ENCODE measurements at regions not wholly inside any gene's neighbourhood (a gene's known extent, or its start where the extent isn't known, plus 50 kb on each side); places are given as distances from the start of the nearest gene placed in this dataset.
A peak's percentile ranks its signal among the peaks of the same experiment; 100 is the strongest.

DNA sequence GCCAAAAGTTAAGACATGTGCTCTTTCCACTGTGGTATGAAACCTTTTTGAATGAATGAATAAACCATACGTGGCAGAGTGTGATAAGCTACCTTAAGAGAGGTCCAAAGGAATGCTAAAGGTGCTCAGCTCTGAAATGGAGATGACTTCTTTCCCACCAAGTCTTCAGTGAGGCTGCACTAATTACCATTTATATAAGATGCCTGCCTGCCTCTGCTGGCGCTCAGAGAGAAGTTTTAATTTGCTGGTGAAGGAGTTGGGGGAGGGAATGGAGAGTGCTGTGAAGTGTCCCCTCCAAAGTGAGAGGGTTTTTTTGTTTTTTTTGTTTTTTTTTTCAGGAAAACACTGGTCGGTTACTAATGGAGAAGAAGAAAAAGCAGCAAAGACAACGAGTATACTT is 559.0 kb downstream of the OMA1 start:
- no peak for DNase-seq

DNA sequence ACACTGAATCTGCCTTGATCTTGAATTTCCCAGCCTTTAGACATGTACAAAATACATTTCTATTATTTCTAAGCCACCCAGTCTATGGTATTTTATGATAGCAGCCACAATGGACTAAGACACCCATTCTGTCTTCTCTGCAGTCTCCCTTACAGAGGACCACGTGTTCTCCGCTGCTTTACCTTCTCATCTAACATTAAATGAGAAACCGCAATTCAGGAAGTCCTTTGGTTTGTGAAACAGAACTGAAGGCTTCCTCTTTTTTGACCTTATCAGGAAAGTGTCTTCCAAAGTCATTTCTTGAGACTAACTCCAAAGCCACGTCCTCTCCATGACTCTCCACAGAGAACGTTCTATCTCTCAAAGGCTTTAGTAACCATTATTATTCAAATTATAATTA is 560.1 kb downstream of the OMA1 start:
- peak; percentile 21 to 62 (median 45) for DNase-seq

- DNase-seq = no peak
Measured at GRCh38 chr1:57984277-57984676, 560.4 kb upstream of the DAB1 start.

- no peak for DNase-seq
Measured at GRCh38 chr1:57983441-57983840, 559.6 kb upstream of the DAB1 start.

DNA sequence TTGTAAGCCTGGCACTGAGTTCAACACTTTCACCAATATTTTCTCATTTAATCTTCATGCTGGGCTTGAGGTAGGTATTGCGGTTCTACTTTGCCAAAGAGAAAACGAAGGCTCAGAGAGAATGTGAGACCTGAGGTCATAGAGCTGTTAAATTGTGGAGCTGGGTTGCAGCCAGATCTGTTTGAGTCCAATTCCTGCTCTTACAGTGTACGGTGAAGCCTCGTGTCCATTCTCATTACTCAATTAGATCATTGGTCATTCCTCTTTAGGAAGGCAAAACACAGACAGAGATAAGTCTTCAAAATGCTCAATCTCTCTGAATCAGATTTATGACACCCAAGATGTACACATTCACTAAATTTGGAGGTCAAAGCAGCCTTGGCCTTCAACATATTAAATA is 559.0 kb upstream of the DAB1 start:
- no peak for DNase-seq

DNA sequence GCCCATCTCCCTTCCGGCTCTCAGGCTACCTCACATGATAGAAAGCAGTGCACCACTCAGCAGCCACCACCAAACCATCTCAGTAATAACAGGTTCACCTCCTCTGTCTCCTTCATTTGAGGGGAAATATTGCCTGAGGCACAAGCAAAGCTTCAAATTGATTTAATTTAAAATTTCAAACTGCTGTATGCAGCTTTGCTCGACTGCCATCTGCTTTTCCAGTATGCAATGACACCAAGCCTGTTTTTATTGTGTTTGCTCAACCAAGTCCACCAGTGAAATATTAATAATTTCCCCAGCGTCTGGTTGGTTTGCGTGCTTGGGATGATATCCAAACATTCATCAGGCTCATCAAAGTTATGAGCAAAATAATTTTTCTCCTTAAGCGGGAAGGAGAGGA is 552.4 kb upstream of the DAB1 start:
- DNase-seq = no peak

GRCh38 chr1:57968321-57968720 is 544.5 kb upstream of the DAB1 start:
- no peak for DNase-seq

- no peak for DNase-seq
Measured at GRCh38 chr1:57966751-57967406, 543.0 kb upstream of the DAB1 start.

GRCh38 chr1:57966340-57966739 is 542.5 kb upstream of the DAB1 start:
- no peak for DNase-seq

GRCh38 chr1:57963581-57963980 is 539.7 kb upstream of the DAB1 start:
- no peak for DNase-seq

DNA sequence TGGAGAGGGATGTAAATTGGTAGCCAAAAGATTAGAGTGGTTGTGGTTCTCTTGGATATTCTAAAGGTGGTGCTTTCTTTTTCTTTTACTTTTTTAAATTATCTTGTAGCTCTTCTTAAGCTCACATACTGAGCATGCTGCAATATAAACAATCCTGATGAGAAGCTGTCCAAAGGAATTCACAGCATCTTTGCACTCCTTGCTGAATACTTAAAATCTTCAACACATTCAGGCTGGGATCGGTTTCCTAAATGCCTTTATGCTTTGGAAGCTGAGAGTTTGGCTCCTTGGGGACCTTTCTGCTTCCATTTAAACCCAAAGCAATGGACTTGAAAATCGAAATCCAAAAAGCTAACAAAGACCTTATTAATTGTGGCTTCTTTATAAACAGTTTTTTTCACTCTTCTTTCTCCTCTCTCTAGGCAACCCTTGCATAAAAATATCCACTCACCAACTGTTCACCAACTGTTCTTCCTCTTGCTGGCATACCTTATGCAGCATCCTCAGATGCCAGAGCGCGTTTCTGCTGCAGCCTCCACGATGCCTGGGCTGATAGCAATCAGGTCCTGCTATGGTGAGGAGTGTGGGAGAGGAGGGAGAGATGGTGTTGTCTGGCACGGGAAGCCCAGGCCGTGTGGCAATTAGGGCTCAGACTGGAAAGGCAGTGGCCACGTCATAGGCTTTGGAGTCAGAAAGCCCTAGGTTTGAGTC is 535.8 kb upstream of the DAB1 start:
- no peak for DNase-seq

GRCh38 chr1:57957576-57957975 is 533.7 kb upstream of the DAB1 start:
- no peak for DNase-seq

- DNase-seq = no peak
Measured at GRCh38 chr1:57951390-57951789, 527.5 kb upstream of the DAB1 start.

DNA sequence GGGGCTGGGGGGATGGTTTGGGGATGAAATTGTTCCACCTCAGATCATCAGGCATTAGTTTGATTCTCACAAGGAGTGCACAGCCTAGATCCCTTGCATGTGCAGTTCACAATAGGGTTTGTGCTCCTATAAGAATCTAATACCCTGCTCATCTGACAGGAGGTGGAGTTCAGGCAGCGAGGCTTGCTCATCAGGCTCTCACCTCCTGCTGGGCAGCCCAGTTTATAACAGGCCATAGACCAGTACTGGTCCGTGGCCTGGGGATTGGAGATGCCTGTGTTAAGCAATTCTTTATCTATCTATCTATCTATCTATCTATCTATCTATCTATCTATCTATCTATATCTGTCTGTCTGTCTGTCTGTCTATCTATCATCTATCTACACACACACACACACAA is 525.3 kb upstream of the DAB1 start:
- no peak for DNase-seq

DNA sequence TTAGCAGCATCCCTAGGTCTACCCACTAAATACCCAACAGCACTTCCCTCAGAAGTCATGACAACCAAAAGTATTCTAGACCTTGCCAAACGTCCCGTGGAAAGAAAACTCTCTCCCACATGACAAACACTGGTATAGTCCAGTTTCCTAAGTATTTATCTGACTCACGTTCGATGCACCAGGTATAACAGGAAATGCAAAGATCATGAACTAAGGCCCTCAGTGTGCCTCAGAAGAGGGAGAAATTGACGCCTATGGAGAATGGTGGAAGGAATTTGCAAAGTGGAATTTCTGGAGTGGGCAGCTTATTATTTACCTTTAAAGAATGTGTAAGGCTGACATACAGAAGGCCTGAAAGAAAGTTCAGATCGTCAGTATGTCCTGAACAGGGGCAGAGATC is 523.6 kb upstream of the DAB1 start:
- DNase-seq = no peak

DNA sequence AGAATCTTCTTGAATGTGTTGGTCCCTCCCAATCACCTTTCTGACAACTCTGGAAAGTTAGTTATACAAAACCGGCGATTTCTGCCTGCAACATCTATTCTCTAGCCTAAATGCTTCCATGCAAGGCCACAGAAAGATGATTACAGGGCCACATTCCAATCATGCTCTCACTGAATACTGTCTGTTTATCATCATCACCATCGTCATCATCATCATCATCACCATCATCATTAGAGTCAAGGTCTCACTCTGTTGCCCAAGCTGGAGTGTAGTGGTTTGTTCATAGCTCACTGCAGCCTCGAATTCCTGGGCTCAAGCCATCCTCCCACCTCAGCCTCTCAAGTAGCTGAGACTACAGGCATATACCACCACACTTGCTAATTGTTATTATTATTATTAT is 521.2 kb upstream of the DAB1 start:
- no peak for DNase-seq

DNA sequence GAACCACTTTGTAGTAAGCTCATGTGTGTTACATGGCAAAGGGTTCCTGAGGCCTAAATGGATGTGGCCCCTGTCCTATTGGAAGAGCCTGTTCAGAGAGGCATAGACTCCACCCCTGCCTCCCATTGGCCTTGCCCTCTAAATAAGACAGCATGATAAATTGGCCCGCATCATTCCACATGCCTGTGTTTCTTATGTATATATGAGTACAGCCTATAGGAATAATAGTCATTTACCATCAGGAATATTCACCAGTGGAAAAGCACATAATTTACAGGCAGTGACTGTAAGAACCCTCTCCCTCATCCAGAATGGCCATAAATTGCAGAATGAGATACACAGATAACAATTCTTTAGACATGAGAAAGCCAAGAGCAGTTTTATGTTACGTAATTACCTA is 519.5 kb upstream of the DAB1 start:
- DNase-seq = no peak

DNA sequence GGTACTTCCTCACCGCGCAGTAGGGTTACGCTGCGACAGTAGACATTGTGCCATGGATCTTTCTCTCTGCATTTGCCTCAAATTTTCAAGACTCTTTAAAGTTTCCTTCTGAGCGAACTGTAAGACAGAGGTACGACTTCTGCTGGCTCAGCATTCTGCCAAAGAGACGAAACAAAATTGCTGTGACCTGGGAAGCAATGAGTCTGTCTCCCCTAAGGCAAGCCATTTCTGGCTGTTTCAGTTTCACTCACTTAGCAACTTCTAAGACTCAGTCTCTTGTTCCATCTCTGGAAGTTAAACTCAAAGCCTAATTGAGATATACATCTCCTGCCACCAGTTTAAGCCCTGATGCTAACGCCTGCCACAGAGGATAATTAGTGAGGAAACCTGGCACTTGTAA is 510.9 kb upstream of the DAB1 start:
- DNase-seq = no peak

GRCh38 chr1:57927003-57927402 is 503.1 kb upstream of the DAB1 start:
- DNase-seq = no peak

GRCh38 chr1:57926025-57926552 is 502.2 kb upstream of the DAB1 start:
- no peak for DNase-seq

GRCh38 chr1:57925226-57925625 is 501.4 kb upstream of the DAB1 start:
- no peak for DNase-seq

DNA sequence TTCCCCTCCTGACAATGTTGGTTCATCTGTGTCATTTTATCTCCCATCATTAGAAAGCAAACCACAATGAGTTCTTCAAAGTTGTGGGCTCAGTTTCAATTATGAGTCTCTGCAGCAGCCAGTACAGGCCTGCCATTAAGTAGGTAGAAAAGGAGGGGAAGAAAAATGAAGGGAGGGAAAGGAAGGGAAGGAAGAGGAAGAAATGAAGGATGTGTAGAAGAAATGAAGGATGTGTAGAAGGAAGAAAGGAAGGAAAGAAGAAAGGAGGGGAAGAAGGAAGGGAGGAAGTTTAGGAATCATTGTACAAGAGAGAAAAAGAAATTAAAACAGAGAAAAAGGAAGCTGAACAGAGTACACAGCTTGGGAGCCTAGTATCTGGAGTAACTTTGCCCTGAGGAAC is 498.3 kb upstream of the DAB1 start:
- DNase-seq = no peak

GRCh38 chr1:57916041-57916440 is 492.2 kb upstream of the DAB1 start:
- DNase-seq = no peak

DNA sequence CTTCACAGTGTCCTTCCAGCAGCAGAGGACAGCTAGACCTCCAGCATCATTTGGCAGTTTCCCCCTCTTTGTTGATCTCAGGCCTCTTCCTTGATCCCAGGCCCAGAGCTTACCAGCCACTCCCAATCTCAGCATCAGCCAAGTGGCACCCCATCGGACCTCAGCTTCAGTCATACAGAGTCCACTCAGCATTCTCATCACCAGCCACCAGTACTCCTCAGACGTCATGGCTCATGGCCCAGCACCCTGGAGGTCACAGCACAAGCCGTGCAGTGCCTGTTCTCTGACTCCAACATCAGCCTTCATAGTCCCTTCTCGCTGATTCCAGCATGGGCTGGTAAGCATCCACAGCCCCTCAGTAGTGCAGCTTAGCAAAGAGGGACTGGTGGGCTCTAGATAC is 487.6 kb upstream of the DAB1 start:
- no peak for DNase-seq

GRCh38 chr1:57910782-57911181 is 486.9 kb upstream of the DAB1 start:
- no peak for DNase-seq
